Retinal pigment epithelial cell (primary cell): ENCODE measurements at regions not wholly inside any gene's neighbourhood (a gene's known extent, or its start where the extent isn't known, plus 50 kb on each side); places are given as distances from the start of the nearest gene placed in this dataset.

Source experiments
- DNase-seq: peaks from one replicate; pipeline ENCODE4 v3.0.0-alpha.2; 2010; ENCODE audit warnings: low read depth
- H3K4me3 ChIP-seq: 2 replicates; pipeline ENCODE4 v1.5.1; 2011; ENCODE audit warnings: mild to moderate bottlenecking, low read length, control low read depth, moderate library complexity
- CTCF ChIP-seq: conservative IDR thresholded peaks from 2 replicates; pipeline ENCODE4 v1.5.1; 2011; ENCODE audit warnings: low read depth, low read length, control low read depth, inconsistent platforms

DNA sequence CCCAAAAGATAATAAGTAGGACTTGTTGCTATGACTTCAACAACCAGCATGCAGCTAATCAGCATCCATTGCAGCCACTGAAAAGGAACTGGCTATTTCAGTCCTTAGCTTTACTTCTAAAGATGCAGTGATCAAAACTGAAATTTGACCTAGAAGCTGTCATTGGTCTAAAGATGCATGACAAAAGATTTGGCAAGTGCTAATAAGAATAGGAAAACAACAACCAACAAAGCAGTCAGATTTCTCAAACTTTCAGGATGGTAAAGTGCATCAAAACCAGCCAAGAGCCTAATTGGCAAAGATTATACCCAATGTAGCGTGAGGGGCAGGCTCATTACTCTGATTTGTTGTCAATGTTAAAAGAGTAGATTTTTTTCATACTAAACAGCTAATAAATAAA lies 77.1 kb upstream of the WDR17 start:
- TF ChIP-seq CTCF = no peak

GRCh38 chr4:175996206-175996605 lies 69.4 kb upstream of the WDR17 start:
- no peak overlapping the region for H3K4me3 ChIP-seq
- no peak for TF ChIP-seq CTCF
- no peak for DNase-seq

More for the DNA sequence above, 77.1 kb upstream of the WDR17 start:
- no peak overlapping the region for H3K4me3 ChIP-seq
- no peak for DNase-seq

DNA sequence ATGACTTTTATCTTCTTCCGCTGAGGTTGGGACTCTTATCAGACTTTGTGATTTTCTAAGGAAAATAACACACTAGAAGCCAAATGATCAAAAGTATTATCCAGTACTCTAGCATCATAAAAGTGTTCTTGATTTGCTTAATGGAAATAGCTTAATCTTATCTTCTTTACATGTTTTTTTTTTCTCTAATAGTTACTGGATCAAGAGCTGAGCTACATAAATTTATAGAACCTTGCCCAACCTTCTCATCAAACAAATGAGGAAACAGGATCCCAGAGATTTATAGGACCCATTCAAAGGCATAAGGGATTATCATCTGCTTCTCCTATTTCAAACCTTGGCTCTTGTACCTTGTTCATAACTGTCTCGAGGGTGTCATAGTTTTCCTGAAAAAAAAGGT lies 68.3 kb upstream of the WDR17 start:
- TF ChIP-seq CTCF = no peak
- H3K4me3 ChIP-seq = no peak overlapping the region
- no peak for DNase-seq

- H3K4me3 ChIP-seq = no peak overlapping the region
- peak; percentile 41 for DNase-seq
- TF ChIP-seq CTCF = no peak
Observed at GRCh38 chr4:175998782-175999181, 66.9 kb upstream of the WDR17 start.

GRCh38 chr4:175999944-176000343 lies 65.7 kb upstream of the WDR17 start:
- no peak overlapping the region for H3K4me3 ChIP-seq
- TF ChIP-seq CTCF = no peak
- no peak for DNase-seq

DNA sequence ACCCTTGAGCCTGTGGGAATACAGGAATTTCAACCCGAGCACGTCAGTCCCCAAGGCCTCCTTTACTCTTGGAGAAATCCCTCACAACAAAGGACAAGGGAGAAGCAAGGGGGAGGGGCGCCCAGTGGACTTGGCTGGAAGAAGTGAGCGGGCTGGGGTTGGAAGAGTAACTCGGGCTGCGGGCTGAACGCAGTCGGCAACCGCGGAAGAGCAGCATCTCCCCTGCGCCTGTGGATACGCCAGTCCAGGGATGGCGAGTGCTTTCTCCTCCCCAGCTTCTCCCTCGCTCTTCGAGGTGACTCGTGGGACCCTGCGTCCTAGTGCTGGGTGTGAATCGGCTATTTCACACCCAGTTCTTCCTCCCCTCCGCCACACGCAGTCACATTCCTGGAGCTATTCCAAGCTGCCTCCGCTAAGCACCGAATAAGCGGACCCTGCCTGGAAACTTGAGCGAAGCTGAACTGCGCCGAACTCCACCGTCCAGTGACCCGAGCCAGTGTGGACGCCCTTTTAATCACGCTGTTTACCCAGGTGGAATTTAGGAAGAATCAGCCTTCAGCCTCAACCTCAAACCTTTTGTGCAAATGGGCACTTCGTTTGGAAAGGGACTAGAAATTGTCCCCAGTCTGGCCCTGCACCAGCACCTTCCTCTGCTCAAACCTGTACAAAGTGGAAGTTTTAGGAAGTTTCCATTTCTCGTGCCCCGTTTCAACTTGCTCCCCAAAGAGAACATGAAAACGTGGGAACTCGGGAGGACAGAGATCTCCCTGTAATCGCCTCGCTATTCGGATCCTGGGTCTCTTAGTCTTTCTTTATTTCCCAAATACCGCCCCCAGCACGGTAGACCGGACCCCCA lies 64.3 kb upstream of the WDR17 start:
- H3K4me3 ChIP-seq = peak overlapping the region; percentile 64
- peak; percentile 35 for DNase-seq
- no peak for TF ChIP-seq CTCF

GRCh38 chr4:176002007-176002613 lies 63.5 kb upstream of the WDR17 start:
- TF ChIP-seq CTCF = no peak
- DNase-seq = no peak
- H3K4me3 ChIP-seq = peak overlapping the region; percentile 64
